ENCODE measurements at regions not wholly inside any gene's neighbourhood (a gene's known extent, or its start where the extent isn't known, plus 50 kb on each side); places are given as distances from the start of the nearest gene placed in this dataset.

GRCh38 chr1:240027059-240027462, 64.6 kb upstream of the FMN2 start:
- H3K4me1 ChIP-seq (ENCODE audit: control insufficient read depth in 2 of 2, insufficient read depth in 1 of 2, low read depth in 1 of 2, low read length in 2 of 2) = no peaks in the 10 kb centered on the region
- DNase-seq (ENCODE audit: low spot score) = peak; percentile 24

GRCh38 chr1:240029418-240029817, 62.3 kb upstream of the FMN2 start:
- H3K4ac ChIP-seq (ENCODE audit: low read length) = no peak overlapping the region
- H2BK120ac ChIP-seq (ENCODE audit: low read depth, low read length) = no peak overlapping the region
- no peak overlapping the region for H4K91ac ChIP-seq (ENCODE audit: low read depth, low read length, poor library complexity)
- no peaks in the 10 kb centered on the region for H3K36me3 ChIP-seq (replicated peaks in 1 of 2; ENCODE audit: control insufficient read depth in 2 of 2, insufficient read depth in 2 of 2, low read length in 2 of 2)
- no peak overlapping the region for H4K8ac ChIP-seq (ENCODE audit: low read depth, low read length)
- H2BK12ac ChIP-seq (ENCODE audit: low read length) = no peak overlapping the region
- no peak overlapping the region for H2BK5ac ChIP-seq (ENCODE audit: low read length)
- H3K27me3 ChIP-seq (ENCODE audit: control insufficient read depth in 3 of 3, insufficient read depth in 3 of 3, low read depth in 1 of 3, low read length in 3 of 3) = no peaks in the 10 kb centered on the region
- H2AK5ac ChIP-seq (ENCODE audit: low read depth, low read length) = no peak overlapping the region
- H2BK15ac ChIP-seq (ENCODE audit: low read length) = no peak overlapping the region
- no peak for DNase-seq (ENCODE audit: low spot score)
- no peaks in the 10 kb centered on the region for H3K9me3 ChIP-seq (replicated peaks in 1 of 2; ENCODE audit: control insufficient read depth in 2 of 2, insufficient read depth in 1 of 2, low read depth in 1 of 2, low read length in 2 of 2)
- no peak overlapping the region for H2AFZ ChIP-seq (ENCODE audit: low read length)
- H3K4me2 ChIP-seq (ENCODE audit: insufficient read depth, low read length, poor library complexity, severe bottlenecking) = no peak overlapping the region
- no peaks in the 10 kb centered on the region for H3K4me1 ChIP-seq (ENCODE audit: control insufficient read depth in 2 of 2, insufficient read depth in 1 of 2, low read depth in 1 of 2, low read length in 2 of 2)
- WGBS, 2 donors (ENCODE audit: extremely low coverage in 2 of 2, insufficient read length in 2 of 2, insufficient replicate concordance in 1 of 2) = no CpG with 5 or more reads among the region's 3 CpGs
- H3K27ac ChIP-seq (replicated peaks; ENCODE audit: low read length) = no peak overlapping the region
- no peaks in the 10 kb centered on the region for H3K79me1 ChIP-seq (ENCODE audit: low read depth, low read length)
- no peak overlapping the region for H3K14ac ChIP-seq (ENCODE audit: low read length)
- H3K9ac ChIP-seq (ENCODE audit: low read depth, low read length, poor library complexity) = no peak overlapping the region
- H3K18ac ChIP-seq (ENCODE audit: low read length) = no peak overlapping the region
- H3K4me3 ChIP-seq (ENCODE audit: low read length in 2 of 2) = no peak overlapping the region
- H3K23ac ChIP-seq (ENCODE audit: low read depth, low read length, poor library complexity) = no peak overlapping the region

More at GRCh38 chr1:240027059-240027462, 64.6 kb upstream of the FMN2 start:
- no peak overlapping the region for H2BK12ac ChIP-seq (ENCODE audit: low read length)
- H2AK5ac ChIP-seq (ENCODE audit: low read depth, low read length) = no peak overlapping the region
- no peak overlapping the region for H2BK120ac ChIP-seq (ENCODE audit: low read depth, low read length)
- no peak overlapping the region for H4K91ac ChIP-seq (ENCODE audit: low read depth, low read length, poor library complexity)
- H2BK5ac ChIP-seq (ENCODE audit: low read length) = no peak overlapping the region
- no peak overlapping the region for H3K23ac ChIP-seq (ENCODE audit: low read depth, low read length, poor library complexity)
- H3K36me3 ChIP-seq (replicated peaks in 1 of 2; ENCODE audit: control insufficient read depth in 2 of 2, insufficient read depth in 2 of 2, low read length in 2 of 2) = no peaks in the 10 kb centered on the region
- no peak overlapping the region for H3K4me3 ChIP-seq (ENCODE audit: low read length in 2 of 2)
- no peak overlapping the region for H3K4me2 ChIP-seq (ENCODE audit: insufficient read depth, low read length, poor library complexity, severe bottlenecking)
- no CpG with 5 or more reads among the region's 5 CpGs for WGBS, 2 donors (ENCODE audit: extremely low coverage in 2 of 2, insufficient read length in 2 of 2, insufficient replicate concordance in 1 of 2)
- H3K18ac ChIP-seq (ENCODE audit: low read length) = no peak overlapping the region
- H3K4ac ChIP-seq (ENCODE audit: low read length) = no peak overlapping the region
- no peaks in the 10 kb centered on the region for H3K9me3 ChIP-seq (replicated peaks in 1 of 2; ENCODE audit: control insufficient read depth in 2 of 2, insufficient read depth in 1 of 2, low read depth in 1 of 2, low read length in 2 of 2)
- H2AFZ ChIP-seq (ENCODE audit: low read length) = peak overlapping the region; percentile 47
- H2BK15ac ChIP-seq (ENCODE audit: low read length) = no peak overlapping the region
- H3K14ac ChIP-seq (ENCODE audit: low read length) = no peak overlapping the region
- no peaks in the 10 kb centered on the region for H3K79me1 ChIP-seq (ENCODE audit: low read depth, low read length)
- H3K27me3 ChIP-seq (ENCODE audit: control insufficient read depth in 3 of 3, insufficient read depth in 3 of 3, low read depth in 1 of 3, low read length in 3 of 3) = no peaks in the 10 kb centered on the region
- no peak overlapping the region for H3K9ac ChIP-seq (ENCODE audit: low read depth, low read length, poor library complexity)
- H4K8ac ChIP-seq (ENCODE audit: low read depth, low read length) = no peak overlapping the region
- no peak overlapping the region for H3K27ac ChIP-seq (replicated peaks; ENCODE audit: low read length)

DNA sequence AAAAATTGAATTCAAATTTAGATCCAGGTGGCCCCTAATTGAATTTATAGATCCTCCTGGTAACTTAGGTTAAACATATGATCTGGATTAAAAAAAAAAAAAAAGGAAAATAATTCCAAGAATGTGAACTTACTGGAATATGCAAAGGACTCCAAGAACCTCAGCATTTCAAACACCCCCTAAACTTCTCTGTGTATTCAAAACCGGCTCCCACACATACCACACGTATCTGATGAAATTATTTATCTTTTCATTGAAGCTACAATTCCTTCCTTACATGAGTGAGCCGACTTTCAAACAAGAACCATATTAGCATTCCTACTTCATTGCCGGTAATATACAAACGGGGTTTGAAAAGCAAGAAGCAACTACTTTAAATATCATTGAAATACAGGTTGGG, 61.4 kb upstream of the FMN2 start:
- no peak overlapping the region for H2BK120ac ChIP-seq (ENCODE audit: low read depth, low read length)
- H3K4me1 ChIP-seq (ENCODE audit: control insufficient read depth in 2 of 2, insufficient read depth in 1 of 2, low read depth in 1 of 2, low read length in 2 of 2) = no peaks in the 10 kb centered on the region
- H3K27ac ChIP-seq (replicated peaks; ENCODE audit: low read length) = no peak overlapping the region
- H3K4me3 ChIP-seq (ENCODE audit: low read length in 2 of 2) = no peak overlapping the region
- no peak overlapping the region for H3K4me2 ChIP-seq (ENCODE audit: insufficient read depth, low read length, poor library complexity, severe bottlenecking)
- H3K14ac ChIP-seq (ENCODE audit: low read length) = no peak overlapping the region
- H3K9ac ChIP-seq (ENCODE audit: low read depth, low read length, poor library complexity) = no peak overlapping the region
- no peak overlapping the region for H4K91ac ChIP-seq (ENCODE audit: low read depth, low read length, poor library complexity)
- no peak overlapping the region for H2AK5ac ChIP-seq (ENCODE audit: low read depth, low read length)
- H3K18ac ChIP-seq (ENCODE audit: low read length) = no peak overlapping the region
- H2AFZ ChIP-seq (ENCODE audit: low read length) = no peak overlapping the region
- H3K27me3 ChIP-seq (ENCODE audit: control insufficient read depth in 3 of 3, insufficient read depth in 3 of 3, low read depth in 1 of 3, low read length in 3 of 3) = no peaks in the 10 kb centered on the region
- no peak overlapping the region for H2BK12ac ChIP-seq (ENCODE audit: low read length)
- no CpG with 5 or more reads among the region's 5 CpGs for WGBS, 2 donors (ENCODE audit: extremely low coverage in 2 of 2, insufficient read length in 2 of 2, insufficient replicate concordance in 1 of 2)
- no peaks in the 10 kb centered on the region for H3K9me3 ChIP-seq (replicated peaks in 1 of 2; ENCODE audit: control insufficient read depth in 2 of 2, insufficient read depth in 1 of 2, low read depth in 1 of 2, low read length in 2 of 2)
- H2BK5ac ChIP-seq (ENCODE audit: low read length) = no peak overlapping the region
- no peak overlapping the region for H3K23ac ChIP-seq (ENCODE audit: low read depth, low read length, poor library complexity)
- no peak overlapping the region for H4K8ac ChIP-seq (ENCODE audit: low read depth, low read length)
- no peak overlapping the region for H2BK15ac ChIP-seq (ENCODE audit: low read length)
- no peak for DNase-seq (ENCODE audit: low spot score)
- H3K4ac ChIP-seq (ENCODE audit: low read length) = no peak overlapping the region
- H3K79me1 ChIP-seq (ENCODE audit: low read depth, low read length) = no peaks in the 10 kb centered on the region
- H3K36me3 ChIP-seq (replicated peaks in 1 of 2; ENCODE audit: control insufficient read depth in 2 of 2, insufficient read depth in 2 of 2, low read length in 2 of 2) = no peaks in the 10 kb centered on the region

GRCh38 chr1:240031009-240031408, 60.7 kb upstream of the FMN2 start:
- H4K91ac ChIP-seq (ENCODE audit: low read depth, low read length, poor library complexity) = no peak overlapping the region
- no peak overlapping the region for H3K23ac ChIP-seq (ENCODE audit: low read depth, low read length, poor library complexity)
- H2AK5ac ChIP-seq (ENCODE audit: low read depth, low read length) = no peak overlapping the region
- H3K18ac ChIP-seq (ENCODE audit: low read length) = no peak overlapping the region
- no peak overlapping the region for H3K4ac ChIP-seq (ENCODE audit: low read length)
- H3K4me2 ChIP-seq (ENCODE audit: insufficient read depth, low read length, poor library complexity, severe bottlenecking) = no peak overlapping the region
- H3K14ac ChIP-seq (ENCODE audit: low read length) = no peak overlapping the region
- H3K9ac ChIP-seq (ENCODE audit: low read depth, low read length, poor library complexity) = no peak overlapping the region
- no peak overlapping the region for H2BK5ac ChIP-seq (ENCODE audit: low read length)
- no CpG with 5 or more reads among the region's 5 CpGs for WGBS, 2 donors (ENCODE audit: extremely low coverage in 2 of 2, insufficient read length in 2 of 2, insufficient replicate concordance in 1 of 2)
- H3K36me3 ChIP-seq (replicated peaks in 1 of 2; ENCODE audit: control insufficient read depth in 2 of 2, insufficient read depth in 2 of 2, low read length in 2 of 2) = no peaks in the 10 kb centered on the region
- H3K4me3 ChIP-seq (ENCODE audit: low read length in 2 of 2) = no peak overlapping the region
- H2AFZ ChIP-seq (ENCODE audit: low read length) = no peak overlapping the region
- no peak overlapping the region for H2BK12ac ChIP-seq (ENCODE audit: low read length)
- H3K27ac ChIP-seq (replicated peaks; ENCODE audit: low read length) = no peak overlapping the region
- no peaks in the 10 kb centered on the region for H3K79me1 ChIP-seq (ENCODE audit: low read depth, low read length)
- H2BK120ac ChIP-seq (ENCODE audit: low read depth, low read length) = no peak overlapping the region
- no peak overlapping the region for H2BK15ac ChIP-seq (ENCODE audit: low read length)
- no peak for DNase-seq (ENCODE audit: low spot score)
- no peaks in the 10 kb centered on the region for H3K4me1 ChIP-seq (ENCODE audit: control insufficient read depth in 2 of 2, insufficient read depth in 1 of 2, low read depth in 1 of 2, low read length in 2 of 2)
- H4K8ac ChIP-seq (ENCODE audit: low read depth, low read length) = no peak overlapping the region
- no peaks in the 10 kb centered on the region for H3K9me3 ChIP-seq (replicated peaks in 1 of 2; ENCODE audit: control insufficient read depth in 2 of 2, insufficient read depth in 1 of 2, low read depth in 1 of 2, low read length in 2 of 2)
- H3K27me3 ChIP-seq (ENCODE audit: control insufficient read depth in 3 of 3, insufficient read depth in 3 of 3, low read depth in 1 of 3, low read length in 3 of 3) = no peaks in the 10 kb centered on the region
